ENCODE measurements at regions not wholly inside any gene's neighbourhood (a gene's known extent, or its start where the extent isn't known, plus 50 kb on each side); places are given as distances from the start of the nearest gene placed in this dataset.
"Not testable (repeated sequence)": the region's sequence is repeated elsewhere in the genome, so short reads cannot be mapped to it uniquely, and the experiment has no call there.

DNA sequence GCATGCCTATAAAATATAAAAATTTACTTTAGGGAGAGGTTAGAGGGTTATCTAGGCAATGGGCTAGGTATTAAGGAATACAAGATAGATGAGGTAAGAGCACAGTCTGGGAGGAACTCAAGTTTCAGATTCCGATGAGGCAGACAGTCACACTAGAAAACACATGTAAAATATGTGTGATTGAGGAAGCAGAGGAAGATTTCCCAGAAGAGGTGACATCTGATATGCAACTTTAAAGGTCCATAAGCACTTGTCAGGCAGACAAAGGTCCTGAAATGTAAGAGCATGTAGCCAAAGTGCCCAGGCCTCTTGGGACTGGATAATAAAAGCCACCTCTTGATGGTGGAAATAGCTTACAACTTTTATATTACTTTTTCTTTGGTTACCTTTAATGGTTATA, 81.1 kb upstream of the AADAT start:
- no peak for DNase-seq (ENCODE audit: low spot score)

GRCh38 chr4:170169699-170170098, 79.9 kb upstream of the AADAT start:
- DNase-seq (ENCODE audit: low spot score), result no peak

DNA sequence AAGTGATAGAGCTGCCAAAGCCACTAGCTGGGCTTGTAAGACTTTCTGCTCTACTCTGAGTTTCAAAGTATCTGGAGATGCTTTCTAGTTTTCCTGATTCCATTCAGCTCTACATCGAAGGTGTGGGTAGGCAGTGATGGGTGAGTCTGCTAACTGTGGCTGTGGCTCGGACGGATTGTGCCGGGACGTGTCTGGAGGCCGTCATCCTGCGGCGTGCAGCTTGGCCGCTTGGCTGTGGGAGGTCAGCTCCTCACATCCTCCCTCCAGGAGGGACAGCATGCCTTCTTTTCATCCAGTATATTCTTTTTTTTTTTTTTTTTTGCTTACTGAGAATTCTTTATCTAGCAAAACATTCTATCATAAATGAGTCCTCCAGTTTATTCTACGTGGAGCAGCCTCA, 77.9 kb upstream of the AADAT start:
- DNase-seq (ENCODE audit: low spot score), result no peak

GRCh38 chr4:170166193-170166592, 76.4 kb upstream of the AADAT start:
- DNase-seq (ENCODE audit: low spot score), result not testable (repeated sequence)

DNA sequence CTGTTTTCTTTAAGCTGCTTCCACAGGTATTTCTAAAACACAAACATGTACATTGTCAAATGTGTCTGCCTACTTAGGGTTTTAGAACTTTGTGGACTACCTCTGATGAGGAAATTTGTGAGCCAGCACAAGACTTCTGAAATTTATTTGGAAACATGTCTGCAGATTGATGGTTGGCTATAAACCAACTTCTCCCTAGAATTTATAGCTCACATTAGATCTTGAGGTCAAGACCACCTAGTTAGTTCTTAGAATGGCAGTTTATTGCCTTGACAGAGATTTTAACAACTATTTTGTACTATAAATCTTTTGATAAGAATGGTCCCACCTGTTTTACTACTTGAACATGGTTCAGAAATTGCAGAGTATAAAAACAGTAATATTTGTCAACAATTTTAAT, 72.7 kb upstream of the AADAT start:
- no peak for DNase-seq (ENCODE audit: low spot score)

- DNase-seq (ENCODE audit: low spot score), result no peak
Measured at GRCh38 chr4:170157670-170158069, 67.9 kb upstream of the AADAT start.

DNA sequence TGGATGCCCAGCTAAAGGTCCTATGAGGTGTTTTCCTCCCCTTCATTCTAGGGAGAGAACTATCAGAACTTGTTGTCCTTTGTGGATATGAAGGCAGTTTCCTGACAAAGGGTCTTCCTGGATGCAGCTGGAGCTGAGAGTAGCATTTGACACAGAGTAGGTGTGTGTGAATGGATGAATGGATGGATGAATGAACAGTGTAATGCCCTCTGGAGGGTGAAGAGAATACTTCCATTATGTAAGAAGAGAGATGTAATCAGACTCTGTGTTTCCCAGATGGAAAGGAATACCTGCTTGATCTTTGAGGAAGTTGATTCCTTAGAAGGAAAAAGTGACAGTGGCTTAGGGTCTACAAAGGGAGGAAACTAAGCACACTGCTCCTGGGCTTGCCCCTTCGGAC, 55.4 kb upstream of the AADAT start:
- DNase-seq (ENCODE audit: low spot score), result no peak

GRCh38 chr4:170139764-170140163, 50.0 kb upstream of the AADAT start:
- DNase-seq (ENCODE audit: low spot score), result no peak
